ENCODE measurements at regions not wholly inside any gene's neighbourhood (a gene's known extent, or its start where the extent isn't known, plus 50 kb on each side); places are given as distances from the start of the nearest gene placed in this dataset.

- no peak for TF ChIP-seq ZNF274 (IDR thresholded peaks at IDR 0.05; ENCODE audit: low read depth, low read length)
- TF ChIP-seq SUZ12 (IDR thresholded peaks at IDR 0.05; ENCODE audit: extremely low read depth, insufficient read depth, insufficient read length), result no peak
- TF ChIP-seq YY1 (IDR thresholded peaks at IDR 0.05; ENCODE audit: insufficient read depth, insufficient read length), result no peak
Observed at GRCh38 chr11:128042290-128042751, 545.0 kb downstream of the ETS1 start.
